ENCODE measurements at regions not wholly inside any gene's neighbourhood (a gene's known extent, or its start where the extent isn't known, plus 50 kb on each side); places are given as distances from the start of the nearest gene placed in this dataset.
"Not testable (repeated sequence)": the region's sequence is repeated elsewhere in the genome, so short reads cannot be mapped to it uniquely, and the experiment has no call there.

DNA sequence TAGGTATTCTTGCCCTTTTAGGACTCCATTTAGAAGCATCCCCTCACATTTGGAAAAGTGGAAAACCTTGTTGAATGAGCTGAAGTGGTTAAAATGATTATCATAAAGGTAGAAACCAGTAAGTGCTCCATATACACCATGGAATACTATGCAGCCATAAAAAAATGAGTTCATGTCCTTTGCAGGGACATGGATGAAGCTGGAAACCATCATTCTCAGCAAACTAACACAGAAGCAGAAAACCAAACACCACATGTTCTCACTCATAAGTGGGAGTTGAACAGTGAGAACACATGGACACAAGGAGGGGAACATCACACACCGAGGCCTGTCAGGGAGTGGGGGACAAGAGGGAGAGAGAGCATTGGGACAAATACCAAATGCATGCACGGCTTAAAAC, 103.8 kb upstream of the GRK3 start:
- not testable (repeated sequence) for TF ChIP-seq CTCF (IDR thresholded peaks at IDR 0.05); EZH2 (IDR thresholded peaks at IDR 0.05; ENCODE audit: borderline replicate concordance, insufficient read depth, low read depth, low read length, poor library complexity, severe bottlenecking)

Measured in B cell (primary cell).